ENCODE measurements at regions not wholly inside any gene's neighbourhood (a gene's known extent, or its start where the extent isn't known, plus 50 kb on each side); places are given as distances from the start of the nearest gene placed in this dataset.

GRCh38 chr3:73188707-73189106, 127.2 kb downstream of the EBLN2 start:
- ChIA-PET CTCF (ENCODE audit: partially characterized antibody) (interaction anchor here (1.0 to 1.3 kb wide), 3 partner anchors 13 to 314 kb away, joined by 3 to 4 read pairs (median 3); no protein-coding TSS in a partner anchor), POLR2A (ENCODE audit: partially characterized antibody) (no interaction called here)

More at GRCh38 chr3:73188707-73189106, 127.2 kb downstream of the EBLN2 start:
- no peak overlapping the region for H3K27ac ChIP-seq (ENCODE audit: low read depth, low read length)
- H2BK15ac ChIP-seq (ENCODE audit: low read length): no peak overlapping the region
- H3K9ac ChIP-seq (replicated peaks in 1 of 4; ENCODE audit: extremely low read depth in 1 of 4, low read depth in 3 of 4, low read length in 3 of 4): no peak overlapping the region
- no peak overlapping the region for H4K5ac ChIP-seq (ENCODE audit: insufficient read length, low read depth, low read length)
- H3K23ac ChIP-seq (ENCODE audit: insufficient read length): no peak overlapping the region
- H2BK5ac ChIP-seq (ENCODE audit: low read depth, low read length): no peak overlapping the region
- no peak overlapping the region for H3K4me3 ChIP-seq (ENCODE audit: extremely low read depth in 1 of 4, insufficient read depth in 2 of 4, low read depth in 3 of 4, low read length in 4 of 4)
- H2AK5ac ChIP-seq (ENCODE audit: low read depth, low read length): no peak overlapping the region
- H3K56ac ChIP-seq (replicated peaks; ENCODE audit: insufficient read length, low read depth, low read length): no peak overlapping the region
- H3K27me3 ChIP-seq (replicated peaks in 1 of 4; ENCODE audit: control insufficient read depth in 3 of 4, extremely low read depth in 1 of 4, insufficient read depth in 3 of 4, low read length in 3 of 4): no peaks in the 10 kb centered on the region
- H3K79me2 ChIP-seq (ENCODE audit: control insufficient read depth in 1 of 2, insufficient read depth in 2 of 2, low read length in 2 of 2): no peaks in the 10 kb centered on the region
- H3K18ac ChIP-seq (ENCODE audit: extremely low read depth, low read length): no peak overlapping the region
- no peaks in the 10 kb centered on the region for H3K23me2 ChIP-seq (ENCODE audit: low read depth, low read length)
- TF ChIP-seq, protein P1, sequence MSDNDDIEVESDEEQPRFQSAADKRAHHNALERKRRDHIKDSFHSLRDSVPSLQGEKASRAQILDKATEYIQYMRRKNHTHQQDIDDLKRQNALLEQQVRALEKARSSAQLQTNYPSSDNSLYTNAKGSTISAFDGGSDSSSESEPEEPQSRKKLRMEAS (IDR thresholded peaks at IDR 0.05): no peak
- TF ChIP-seq RBBP5 (IDR thresholded peaks at IDR 0.05; ENCODE audit: borderline replicate concordance, low read depth, low read length) (no peak), KDM1A (IDR thresholded peaks at IDR 0.05; ENCODE audit: borderline replicate concordance, low read length) (no peak), NRF1 (IDR thresholded peaks at IDR 0.05; ENCODE audit: low read depth, low read length) (no peak), TAF7 (optimal IDR thresholded peaks at IDR 0.05; ENCODE audit: borderline replicate concordance, low read depth, low read length) (no peak), RFX5 (IDR thresholded peaks at IDR 0.05; ENCODE audit: borderline replicate concordance, low read depth, low read length) (no peak), CTBP2 (IDR thresholded peaks at IDR 0.05; ENCODE audit: borderline replicate concordance, insufficient read depth, insufficient read length, low read length) (no peak), MAFK (IDR thresholded peaks at IDR 0.05; ENCODE audit: low read depth, low read length) (no peak), SP2 (IDR thresholded peaks at IDR 0.05; ENCODE audit: low read length) (no peak), SUZ12 (IDR thresholded peaks at IDR 0.05; ENCODE audit: low read length) (no peak), SP4 (IDR thresholded peaks at IDR 0.05; ENCODE audit: low read length) (no peak)
- no peak overlapping the region for H2AFZ ChIP-seq (ENCODE audit: low read length)
- no peaks in the 10 kb centered on the region for H3K79me1 ChIP-seq (ENCODE audit: low read depth, low read length)
- DNase-seq (ENCODE audit: low read depth in 1 of 2, low spot score in 2 of 2) (no peak), FAIRE-seq (no peak)
- no peak overlapping the region for H2BK20ac ChIP-seq (ENCODE audit: low read length)
- H3K9me3 ChIP-seq (ENCODE audit: insufficient read depth in 2 of 2, low read depth in 1 of 2, low read length in 1 of 2): no peaks in the 10 kb centered on the region
- H3K4ac ChIP-seq (replicated peaks; ENCODE audit: insufficient read length, low read depth, low read length): no peak overlapping the region
- H4K8ac ChIP-seq (ENCODE audit: extremely low read depth, insufficient read depth, low read length): no peak overlapping the region
- no peaks in the 10 kb centered on the region for H3K36me3 ChIP-seq (ENCODE audit: control insufficient read depth in 2 of 4, insufficient read depth in 4 of 4, low read length in 3 of 4)
- H3K4me2 ChIP-seq (ENCODE audit: insufficient read depth in 1 of 2, low read depth in 2 of 2, low read length in 2 of 2): no peak overlapping the region
- H4K91ac ChIP-seq (replicated peaks; ENCODE audit: insufficient read length, low read length): no peak overlapping the region
- H2BK12ac ChIP-seq (ENCODE audit: low read depth, low read length): no peak overlapping the region
- H3K14ac ChIP-seq (ENCODE audit: insufficient read length): no peak overlapping the region
- no peaks in the 10 kb centered on the region for H4K20me1 ChIP-seq (replicated peaks in 1 of 2; ENCODE audit: control insufficient read depth in 1 of 2, insufficient read depth in 2 of 2, low read length in 2 of 2)
- no peak overlapping the region for H2BK120ac ChIP-seq (replicated peaks; ENCODE audit: low read depth, low read length)
- H3K4me1 ChIP-seq (replicated peaks in 1 of 4; ENCODE audit: control insufficient read depth in 3 of 4, insufficient read depth in 4 of 4, low read length in 3 of 4): no peaks in the 10 kb centered on the region
